Testis (tissue), 2 donors: ENCODE measurements at regions not wholly inside any gene's neighbourhood (a gene's known extent, or its start where the extent isn't known, plus 50 kb on each side); places are given as distances from the start of the nearest gene placed in this dataset.

Source experiments
- DNase-seq: peaks from one replicate; pipeline ENCODE4 v3.0.0-alpha.2; 2019
- H3K27ac ChIP-seq, 2 donors: fragments of 200-600 bp; sonication (generic); one replicate each; pipeline ENCODE4 v1.5.1; 2019
- H3K27me3 ChIP-seq: fragments of 200-600 bp; sonication (generic); one replicate; pipeline ENCODE4 v1.5.1; 2019
- H3K36me3 ChIP-seq: fragments of 200-600 bp; sonication (generic); one replicate; pipeline ENCODE4 v1.5.1; 2017; ENCODE audit warnings: low read depth; ENCODE audit errors: missing control alignments
- H3K4me1 ChIP-seq: fragments of 200-600 bp; sonication (generic); one replicate; pipeline ENCODE4 v1.5.1; 2019
- H3K4me3 ChIP-seq, 2 donors: fragments of 200-600 bp; sonication (generic); one replicate each; pipeline ENCODE4 v1.5.1; 2017 to 2019
- H3K9me3 ChIP-seq: fragments of 200-600 bp; sonication (generic); one replicate; pipeline ENCODE4 v1.5.1; 2017
- CTCF ChIP-seq, 3 experiments: fragments of 450-650 bp in 2 of 3; fragments of 200-600 bp in 1 of 3; sonication (generic) in 1 of 3; IDR thresholded peaks; one replicate each; pipeline ENCODE4 v1.5.1; 2016 to 2019; ENCODE audit warnings: antibody characterized with exemption in 3 of 3, mild to moderate bottlenecking in 2 of 3, moderate library complexity in 1 of 3
- POLR2A ChIP-seq: fragments of 450-650 bp; IDR thresholded peaks from one replicate; pipeline ENCODE4 v1.6.1; 2017; ENCODE audit warnings: antibody characterized with exemption, mild to moderate bottlenecking, moderate library complexity
- WGBS, 2 donors: methylation state at CpG; one replicate each; pipeline ENCODE4 v1.1.5; 2018; 5-methylcytosine and 5-hydroxymethylcytosine counted together
- intact Hi-C: fragments of 100-400 bp; cut with DNase I; formaldehyde crosslinking; loops from one replicate; pipeline ENCODE4 v1.15.1; 2023; ENCODE audit warnings: low total_unique reads

- intact Hi-C loops, result no loop called here
- TF ChIP-seq POLR2A (no peak), CTCF (IDR thresholded peaks at IDR 0.05) (no peak)
- Histone ChIP-seq H3K27me3 (no peaks in the 10 kb centered on the region), H3K36me3 (no peaks in the 10 kb centered on the region), H3K9me3 (no peaks in the 10 kb centered on the region), H3K4me1 (no peaks in the 10 kb centered on the region), H3K27ac (no peak overlapping the region), H3K4me3 (no peak overlapping the region)
- DNase-seq, result no peak
- WGBS, 2 donors, result 69 to 84% methylated on average over 5 of the region's 5 CpGs
Observed at GRCh38 chr11:128061281-128061871, 526.0 kb downstream of the ETS1 start.

GRCh38 chr11:128058580-128059208, 528.7 kb downstream of the ETS1 start:
- no peak overlapping the region for H3K27ac ChIP-seq
- no peaks in the 10 kb centered on the region for H3K9me3 ChIP-seq
- no peak for TF ChIP-seq POLR2A
- no peak for TF ChIP-seq CTCF (IDR thresholded peaks at IDR 0.05)
- WGBS, 2 donors, result 95 to 99% methylated on average over 5 of the region's 5 CpGs
- intact Hi-C loops, result no loop called here
- H3K27me3 ChIP-seq, result no peaks in the 10 kb centered on the region
- no peak for DNase-seq
- H3K36me3 ChIP-seq, result no peaks in the 10 kb centered on the region
- no peak overlapping the region for H3K4me3 ChIP-seq
- no peaks in the 10 kb centered on the region for H3K4me1 ChIP-seq

- intact Hi-C loops, result no loop called here
- no peak for TF ChIP-seq POLR2A
- no peak for TF ChIP-seq CTCF (IDR thresholded peaks at IDR 0.05)
- H3K27ac ChIP-seq, result no peak overlapping the region
- no peaks in the 10 kb centered on the region for H3K4me1 ChIP-seq
- H3K27me3 ChIP-seq, result no peaks in the 10 kb centered on the region
- H3K4me3 ChIP-seq, result no peak overlapping the region
- no peaks in the 10 kb centered on the region for H3K9me3 ChIP-seq
- no peaks in the 10 kb centered on the region for H3K36me3 ChIP-seq
- WGBS, 2 donors, result 84 to 85% methylated on average over 6 of the region's 6 CpGs
- DNase-seq, result no peak
Observed at GRCh38 chr11:128057786-128058395, 529.5 kb downstream of the ETS1 start.

- DNase-seq, result no peak
- intact Hi-C loops, result no loop called here
- Histone ChIP-seq H3K4me3 (no peak overlapping the region), H3K9me3 (no peaks in the 10 kb centered on the region), H3K4me1 (no peaks in the 10 kb centered on the region), H3K27me3 (no peaks in the 10 kb centered on the region), H3K27ac (no peak overlapping the region), H3K36me3 (no peaks in the 10 kb centered on the region)
- TF ChIP-seq CTCF (IDR thresholded peaks at IDR 0.05) (no peak), POLR2A (no peak)
- WGBS, 2 donors, result 87 to 90% methylated on average over 3 of the region's 3 CpGs
Observed at GRCh38 chr11:128055576-128056217, 531.7 kb downstream of the ETS1 start.
